GM21526 (cell line): ENCODE measurements at regions not wholly inside any gene's neighbourhood (a gene's known extent, or its start where the extent isn't known, plus 50 kb on each side); places are given as distances from the start of the nearest gene placed in this dataset.
"Not testable (repeated sequence)": the region's sequence is repeated elsewhere in the genome, so short reads cannot be mapped to it uniquely, and the experiment has no call there.

Source experiments
- ATAC-seq: cut with Tn5 transposase; IDR thresholded peaks from one replicate; pipeline ENCODE4 v1.9.1; 2021; ENCODE audit warnings: moderate library complexity; ENCODE audit not compliant: unreplicated experiment, low FRiP score

DNA sequence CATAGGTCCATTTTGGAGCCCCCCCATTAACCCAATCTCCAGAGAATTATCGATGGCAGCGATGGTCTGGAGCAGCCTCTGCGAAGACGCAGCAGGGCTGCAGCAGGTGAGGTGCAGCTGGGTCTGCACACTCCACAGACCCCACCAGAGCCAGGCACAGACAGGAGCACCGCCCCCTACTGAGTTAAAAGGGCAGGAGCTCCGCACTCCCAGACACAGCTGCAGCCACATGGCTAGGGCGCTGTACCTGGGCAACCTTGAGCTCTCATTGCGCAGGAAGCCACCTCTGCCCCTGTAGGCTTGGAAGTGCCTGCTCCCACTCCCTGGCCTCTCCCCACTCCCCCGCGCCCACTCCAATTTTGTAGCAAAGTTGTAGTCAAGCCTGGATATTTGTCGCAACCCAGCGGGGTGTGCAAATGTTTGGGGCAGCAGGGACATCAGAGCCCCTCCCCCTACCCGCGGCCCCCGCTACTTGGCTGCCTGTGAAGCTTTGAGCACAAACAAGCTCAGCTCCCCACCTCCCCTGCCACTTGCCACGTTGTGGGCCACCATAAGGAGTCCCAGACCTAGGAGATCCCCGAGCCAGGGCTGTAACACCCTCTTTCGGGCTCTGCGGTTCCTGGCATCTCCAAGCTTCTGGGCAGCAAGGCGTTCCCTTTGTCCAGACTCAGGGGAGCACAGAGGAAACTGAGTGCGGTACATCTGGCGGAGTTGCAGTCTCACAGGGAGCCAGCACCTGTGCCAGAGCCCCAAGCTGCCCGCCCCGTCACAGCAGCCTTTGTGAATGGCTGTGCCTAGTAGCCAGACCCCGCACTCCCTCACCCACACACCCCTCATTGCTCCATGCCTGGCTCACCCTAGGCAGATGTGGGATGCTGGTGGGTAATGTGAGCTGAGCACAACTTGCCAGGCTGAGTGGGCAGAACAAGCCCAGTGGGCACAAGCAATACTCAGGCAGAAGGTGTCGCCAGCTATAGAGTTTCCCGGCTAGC is 949.7 kb upstream of the SLITRK1 start:
- no peak for ATAC-seq

GRCh38 chr13:84823528-84823927 is 941.3 kb upstream of the SLITRK1 start:
- no peak for ATAC-seq

DNA sequence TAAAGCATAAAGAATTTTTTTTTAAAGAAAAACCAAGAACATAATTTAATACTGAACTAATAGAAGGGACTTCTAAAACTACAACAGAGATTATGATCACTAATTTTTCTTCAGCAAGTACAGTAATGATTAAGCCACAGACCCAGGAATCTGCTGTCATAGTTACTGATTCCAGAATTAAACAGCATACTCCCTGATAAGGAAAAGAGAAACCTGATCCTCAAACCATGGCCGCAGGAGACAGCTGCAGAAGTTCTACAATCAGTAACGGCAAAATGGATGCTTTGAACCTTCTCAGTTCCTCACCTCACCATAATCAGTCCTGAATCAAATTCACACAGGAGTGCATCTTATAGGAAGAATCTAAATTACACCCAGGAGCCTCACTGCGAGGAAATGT is 939.0 kb upstream of the SLITRK1 start:
- ATAC-seq, result no peak

- no peak for ATAC-seq
Measured at GRCh38 chr13:84816567-84817105, 934.4 kb upstream of the SLITRK1 start.

DNA sequence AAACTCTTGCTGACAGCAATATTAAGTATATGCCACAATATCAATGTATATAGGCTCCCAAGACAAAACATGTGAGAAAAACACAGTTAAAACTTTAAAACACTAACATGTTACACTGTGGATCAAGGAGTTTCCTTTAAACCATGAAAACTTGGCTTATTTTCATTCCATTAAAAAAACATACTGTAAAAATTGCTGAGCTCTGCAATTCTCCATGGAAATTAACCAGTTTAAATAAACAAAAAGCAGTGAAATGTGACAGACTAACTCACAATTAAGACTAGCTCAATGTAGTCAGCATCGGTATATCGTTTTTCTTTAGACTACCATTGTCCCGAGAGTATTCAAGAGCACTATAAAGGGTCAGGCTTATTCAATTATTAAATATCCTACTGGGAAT is 930.5 kb upstream of the SLITRK1 start:
- no peak for ATAC-seq

- no peak for ATAC-seq
Measured at GRCh38 chr13:84812078-84812477, 929.8 kb upstream of the SLITRK1 start.

- no peak for ATAC-seq
Measured at GRCh38 chr13:84810781-84811180, 928.5 kb upstream of the SLITRK1 start.

DNA sequence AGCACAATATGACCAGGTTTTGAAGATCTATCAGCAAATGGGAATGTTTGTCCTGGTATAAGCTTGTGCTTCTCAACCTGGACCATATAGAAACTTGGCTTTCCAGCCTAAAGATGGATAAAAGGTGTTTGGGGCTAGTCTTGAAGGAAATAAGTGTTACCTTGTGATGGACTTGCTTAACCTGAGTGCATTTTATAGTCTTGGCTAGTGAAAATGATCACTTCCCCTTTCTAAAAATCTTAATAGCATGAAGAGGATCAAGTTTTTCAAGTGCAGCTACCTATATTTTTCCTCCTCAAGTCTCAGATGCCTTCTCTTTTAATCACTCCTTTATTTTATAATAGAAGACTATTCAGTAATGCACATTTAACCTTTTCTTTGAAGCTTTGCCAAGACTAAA is 919.8 kb upstream of the SLITRK1 start:
- ATAC-seq, result no peak

- ATAC-seq, result no peak
Measured at GRCh38 chr13:84784443-84785153, 902.3 kb upstream of the SLITRK1 start.

GRCh38 chr13:84777316-84777715 is 895.0 kb upstream of the SLITRK1 start:
- no peak for ATAC-seq

DNA sequence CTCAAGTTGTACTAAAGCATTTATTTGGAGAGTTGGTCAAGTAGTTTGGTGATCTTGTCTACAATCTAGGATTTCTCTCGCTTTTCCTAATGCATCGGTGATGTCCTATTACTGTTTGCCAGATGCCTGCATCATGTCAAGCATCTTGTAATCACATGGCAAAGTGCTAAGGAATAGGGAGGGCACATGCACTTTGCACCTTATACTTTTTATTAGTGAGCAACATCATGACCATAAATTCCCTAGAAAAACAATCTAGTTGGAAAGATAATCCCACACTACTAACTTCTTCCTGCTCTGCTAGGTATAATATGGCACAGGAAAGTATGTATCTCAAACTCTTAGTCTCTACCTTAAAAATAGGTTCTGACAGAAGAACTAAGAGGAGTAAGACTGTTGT is 894.3 kb upstream of the SLITRK1 start:
- no peak for ATAC-seq

DNA sequence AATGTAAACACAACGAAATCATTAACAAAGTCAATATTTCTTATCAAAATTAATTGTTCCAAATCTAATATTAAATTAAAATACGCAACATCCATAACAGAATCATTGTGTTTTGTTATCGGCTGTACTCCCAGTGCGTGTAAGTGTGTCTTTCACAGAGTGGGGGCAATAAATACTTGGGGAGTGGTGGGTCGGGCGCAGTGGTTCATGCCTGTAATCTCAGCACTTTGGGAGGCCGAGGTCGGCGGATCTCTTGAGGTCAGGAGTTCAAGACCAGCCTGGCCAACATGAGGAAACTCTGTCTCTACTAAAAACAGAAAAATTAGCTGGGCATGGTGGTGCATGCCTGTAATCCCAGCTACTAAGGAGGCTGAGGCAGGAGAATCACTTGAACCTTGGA is 893.6 kb upstream of the SLITRK1 start:
- not testable (repeated sequence) for ATAC-seq

DNA sequence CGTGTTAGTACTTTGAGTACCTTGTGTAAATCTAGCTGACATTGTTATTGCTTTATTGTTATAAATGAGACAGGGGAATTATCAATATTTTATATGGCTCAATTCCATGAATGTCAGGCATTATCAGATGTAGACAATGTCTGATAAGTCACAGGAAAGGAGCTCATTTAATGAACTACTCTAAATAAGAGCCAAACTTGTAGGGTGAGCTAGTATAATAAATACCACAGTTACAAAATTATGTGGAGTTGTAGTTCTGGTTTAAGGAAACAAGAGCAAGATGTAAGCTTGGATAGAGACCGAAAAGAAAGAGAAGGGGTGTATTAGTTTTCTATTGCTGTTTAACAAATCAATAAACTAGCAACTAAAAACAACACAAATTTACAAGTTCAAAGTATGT is 891.8 kb upstream of the SLITRK1 start:
- no peak for ATAC-seq

DNA sequence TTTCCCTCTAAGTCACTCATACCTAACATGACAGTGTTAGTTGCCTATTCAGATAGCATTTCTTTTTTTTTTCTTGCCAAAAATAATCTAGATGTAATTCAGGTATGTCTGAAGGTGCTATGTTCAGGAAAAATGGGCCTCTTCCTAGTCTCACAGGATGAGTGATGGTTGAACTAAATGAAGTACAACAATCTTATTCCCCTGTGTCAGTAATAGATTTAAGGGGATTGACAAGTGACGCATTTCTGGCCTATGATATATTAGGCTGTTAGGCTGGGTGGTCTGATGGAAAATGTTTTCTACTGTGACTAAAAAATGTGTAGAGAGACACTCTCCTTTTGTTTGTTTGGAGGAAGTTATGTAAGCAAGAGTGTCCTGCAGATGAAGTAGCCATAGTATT is 878.7 kb upstream of the SLITRK1 start:
- no peak for ATAC-seq

DNA sequence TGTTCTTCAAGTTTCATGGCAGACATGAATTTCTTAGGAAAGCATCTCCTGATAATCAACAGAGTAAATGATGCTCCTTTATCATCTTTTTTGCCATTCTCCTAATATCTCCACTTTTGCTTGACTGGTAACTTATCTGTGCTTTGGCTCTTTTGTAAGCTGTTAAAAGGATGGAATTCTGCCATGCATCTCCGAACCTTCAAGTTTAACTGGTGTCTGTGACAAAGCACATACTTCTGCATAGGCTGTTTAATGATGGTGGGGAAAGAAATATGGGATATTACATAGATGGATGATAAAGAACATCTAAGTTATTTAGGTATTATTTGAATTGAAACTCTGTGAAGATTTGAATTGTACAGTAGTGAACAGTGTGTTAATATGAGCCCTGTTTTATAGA is 866.9 kb upstream of the SLITRK1 start:
- no peak for ATAC-seq

- no peak for ATAC-seq
Measured at GRCh38 chr13:84745051-84745551, 862.8 kb upstream of the SLITRK1 start.

DNA sequence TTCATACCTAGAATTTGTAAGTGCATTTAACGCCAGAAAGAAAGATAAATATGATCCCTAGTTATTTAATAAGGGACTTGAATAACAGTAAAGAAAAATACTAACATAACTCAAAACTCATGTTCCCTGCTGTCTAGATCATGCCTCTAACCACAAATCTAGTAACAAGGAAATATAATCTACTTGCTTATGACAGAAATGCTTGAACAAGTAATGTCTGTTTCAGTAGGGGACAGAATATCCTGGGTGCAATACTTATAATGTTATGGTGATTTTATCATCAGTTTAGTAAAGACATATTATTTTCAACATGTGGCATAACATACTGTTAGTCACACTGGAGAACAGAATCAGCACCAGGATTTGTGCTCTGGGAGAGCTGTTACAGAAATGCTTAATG is 861.9 kb upstream of the SLITRK1 start:
- no peak for ATAC-seq

DNA sequence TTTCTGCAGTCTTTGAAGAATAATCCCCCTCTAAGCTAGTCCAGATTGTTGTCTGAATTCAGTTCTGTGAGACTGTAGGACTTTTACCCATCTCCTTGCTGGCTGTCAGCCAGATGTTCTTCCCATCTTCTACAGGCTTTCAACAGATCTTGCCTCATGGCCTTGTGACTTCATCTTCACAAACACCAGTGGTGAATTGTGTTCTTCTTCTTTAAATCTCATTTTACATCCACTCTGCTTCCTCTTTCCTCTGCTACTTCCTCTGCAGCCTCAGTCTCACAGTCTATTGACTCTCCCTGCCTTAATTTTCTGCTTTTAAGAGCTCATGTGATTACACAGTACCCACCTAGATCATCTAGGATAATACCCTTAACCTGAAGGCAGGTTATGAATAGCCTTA is 859.0 kb upstream of the SLITRK1 start:
- ATAC-seq, result no peak

DNA sequence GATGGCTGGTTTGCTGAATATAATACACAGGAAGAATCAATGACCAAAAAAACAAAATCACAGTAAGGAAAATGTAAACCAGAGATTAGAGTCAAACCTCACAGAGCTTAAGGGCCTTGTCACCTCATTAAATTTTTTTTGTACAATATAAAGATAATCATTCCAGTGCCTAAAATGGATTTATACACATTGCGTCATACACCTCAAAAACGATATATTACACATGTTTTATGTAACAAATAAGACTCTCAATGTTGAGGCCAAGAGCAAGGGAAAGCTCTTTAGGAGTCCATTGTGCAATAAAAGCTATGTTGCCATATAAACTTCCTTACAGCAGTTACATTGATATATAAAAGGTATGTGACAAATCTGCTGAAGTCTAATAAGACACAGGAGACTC is 856.7 kb upstream of the SLITRK1 start:
- no peak for ATAC-seq

GRCh38 chr13:84737661-84738060 is 855.4 kb upstream of the SLITRK1 start:
- ATAC-seq, result no peak

GRCh38 chr13:84730376-84730775 is 848.1 kb upstream of the SLITRK1 start:
- no peak for ATAC-seq
